Thoracic aorta (tissue), 2 donors: ENCODE measurements at regions not wholly inside any gene's neighbourhood (a gene's known extent, or its start where the extent isn't known, plus 50 kb on each side); places are given as distances from the start of the nearest gene placed in this dataset.

ENCODE experiments used
- ATAC-seq: fragments of 150-250 bp; one replicate; pipeline ENCODE4 v1.8.0; 2017; ENCODE audit warnings: low read depth; ENCODE audit not compliant: insufficient number of reproducible peaks, low FRiP score
- DNase-seq: peaks from one replicate; pipeline ENCODE4 v3.0.0-alpha.2; 2020; ENCODE audit warnings: low spot score
- H3K27ac ChIP-seq, 2 donors: fragments of 200-600 bp; sonication (generic); 1 replicate in 1 of 2; 2 replicates in 1 of 2; pipeline ENCODE4 v1.5.1; 2016; ENCODE audit warnings: mild to moderate bottlenecking in 2 of 2, moderate library complexity in 2 of 2
- H3K27me3 ChIP-seq: fragments of 200-600 bp; sonication (generic); replicated peaks from 2 replicates; pipeline ENCODE4 v1.6.0; 2016; ENCODE audit warnings: mild to moderate bottlenecking; ENCODE audit not compliant: insufficient read depth
- H3K36me3 ChIP-seq: fragments of 200-600 bp; sonication (generic); one replicate; pipeline ENCODE4 v1.5.1; 2016
- H3K4me1 ChIP-seq, 2 donors: fragments of 200-600 bp; sonication (generic); 1 replicate in 1 of 2; 2 replicates in 1 of 2; pipeline versions ENCODE4 v1.5.1 to v1.6.0; 2016; ENCODE audit warnings: low read depth in 2 of 2, mild to moderate bottlenecking in 1 of 2; ENCODE audit not compliant: control insufficient read depth in 1 of 2
- H3K4me3 ChIP-seq: fragments of 200-600 bp; sonication (generic); 2 replicates; pipeline ENCODE4 v1.5.1; 2016; ENCODE audit warnings: mild to moderate bottlenecking
- H3K9me3 ChIP-seq: fragments of 200-600 bp; sonication (generic); 2 replicates; pipeline ENCODE4 v1.5.1; 2016
- CTCF ChIP-seq: fragments of 200-600 bp; sonication (generic); IDR thresholded peaks from one replicate; pipeline ENCODE4 v1.5.1; 2019; ENCODE audit warnings: antibody characterized with exemption

- Histone ChIP-seq H3K36me3 (no peaks in the 10 kb centered on the region), H3K27ac (no peak overlapping the region), H3K27me3 (no peaks in the 10 kb centered on the region), H3K4me1 (no peaks in the 10 kb centered on the region), H3K4me3 (no peak overlapping the region), H3K9me3 (no peaks in the 10 kb centered on the region)
- no peak for TF ChIP-seq CTCF
- DNase-seq (no peak), ATAC-seq (no peak)
These were observed 421.8 kb upstream of the JARID2 start for GRCh38 chr6:14824060-14824459.

GRCh38 chr6:14824484-14825275 lies 421.2 kb upstream of the JARID2 start:
- DNase-seq (no peak), ATAC-seq (no peak)
- TF ChIP-seq CTCF, result no peak
- Histone ChIP-seq H3K4me1 (no peaks in the 10 kb centered on the region), H3K27me3 (no peaks in the 10 kb centered on the region), H3K4me3 (no peak overlapping the region), H3K36me3 (no peaks in the 10 kb centered on the region), H3K9me3 (no peaks in the 10 kb centered on the region), H3K27ac (no peak overlapping the region)

- no peaks in the 10 kb centered on the region for H3K4me1 ChIP-seq
- H3K27me3 ChIP-seq, result no peaks in the 10 kb centered on the region
- H3K27ac ChIP-seq, result no peak overlapping the region
- no peaks in the 10 kb centered on the region for H3K9me3 ChIP-seq
- no peak for DNase-seq
- TF ChIP-seq CTCF, result no peak
- ATAC-seq, result no peak
- H3K36me3 ChIP-seq, result no peaks in the 10 kb centered on the region
- H3K4me3 ChIP-seq, result no peak overlapping the region
These were observed 419.4 kb upstream of the JARID2 start for GRCh38 chr6:14826456-14826855.

GRCh38 chr6:14827354-14827753 lies 418.5 kb upstream of the JARID2 start:
- no peak for TF ChIP-seq CTCF
- ATAC-seq, result no peak
- H3K9me3 ChIP-seq, result no peaks in the 10 kb centered on the region
- no peak for DNase-seq
- no peaks in the 10 kb centered on the region for H3K36me3 ChIP-seq
- no peak overlapping the region for H3K27ac ChIP-seq
- no peaks in the 10 kb centered on the region for H3K27me3 ChIP-seq
- no peak overlapping the region for H3K4me3 ChIP-seq
- no peaks in the 10 kb centered on the region for H3K4me1 ChIP-seq

- Histone ChIP-seq H3K27ac (no peak overlapping the region), H3K9me3 (no peaks in the 10 kb centered on the region), H3K4me3 (no peak overlapping the region), H3K27me3 (no peaks in the 10 kb centered on the region), H3K4me1 (no peaks in the 10 kb centered on the region), H3K36me3 (no peaks in the 10 kb centered on the region)
- no peak for ATAC-seq
- TF ChIP-seq CTCF, result no peak
- DNase-seq, result no peak
These were observed 417.7 kb upstream of the JARID2 start for GRCh38 chr6:14828201-14828611.
